ENCODE measurements at regions not wholly inside any gene's neighbourhood (a gene's known extent, or its start where the extent isn't known, plus 50 kb on each side); places are given as distances from the start of the nearest gene placed in this dataset.

- H3K4me3 ChIP-seq, result no peak overlapping the region
- no peak for DNase-seq
- TF ChIP-seq CTCF (IDR thresholded peaks at IDR 0.05), result no peak
- intact Hi-C loops (cut with DNase I, micrococcal nuclease), result no loop called here
- H3K9me3 ChIP-seq, result no peaks in the 10 kb centered on the region
- no peak for ATAC-seq
- no peaks in the 10 kb centered on the region for H3K36me3 ChIP-seq (ENCODE audit: low read depth)
- H3K4me1 ChIP-seq (ENCODE audit: low read depth), result no peaks in the 10 kb centered on the region
Observed at GRCh38 chr7:28300488-28300887, 111.8 kb upstream of the CREB5 start.

- no peaks in the 10 kb centered on the region for H3K9me3 ChIP-seq
- H3K4me3 ChIP-seq, result no peak overlapping the region
- ATAC-seq, result no peak
- no peak for TF ChIP-seq CTCF (IDR thresholded peaks at IDR 0.05)
- no peak for DNase-seq
- intact Hi-C loops (cut with DNase I, micrococcal nuclease), result no loop called here
- H3K4me1 ChIP-seq (ENCODE audit: low read depth), result no peaks in the 10 kb centered on the region
- H3K36me3 ChIP-seq (ENCODE audit: low read depth), result no peaks in the 10 kb centered on the region
Observed at GRCh38 chr7:28301148-28301641, 111.1 kb upstream of the CREB5 start.

- DNase-seq, result no peak
- TF ChIP-seq CTCF (IDR thresholded peaks at IDR 0.05), result no peak
- Histone ChIP-seq H3K4me1 (ENCODE audit: low read depth) (no peaks in the 10 kb centered on the region), H3K4me3 (no peak overlapping the region), H3K36me3 (ENCODE audit: low read depth) (no peaks in the 10 kb centered on the region), H3K9me3 (no peaks in the 10 kb centered on the region)
- intact Hi-C loops (cut with DNase I, micrococcal nuclease), result no loop called here
- no peak for ATAC-seq
Observed at GRCh38 chr7:28304290-28304689, 108.0 kb upstream of the CREB5 start.

GRCh38 chr7:28309704-28310459 is 102.4 kb upstream of the CREB5 start:
- TF ChIP-seq CTCF (IDR thresholded peaks at IDR 0.05), result no peak
- no peaks in the 10 kb centered on the region for H3K4me1 ChIP-seq (ENCODE audit: low read depth)
- ATAC-seq (no peak), DNase-seq (no peak)
- no peaks in the 10 kb centered on the region for H3K9me3 ChIP-seq
- intact Hi-C loops (cut with DNase I, micrococcal nuclease), result no loop called here
- no peak overlapping the region for H3K4me3 ChIP-seq
- H3K36me3 ChIP-seq (ENCODE audit: low read depth), result no peaks in the 10 kb centered on the region

- intact Hi-C loops (cut with DNase I, micrococcal nuclease), result no loop called here
- ATAC-seq (no peak), DNase-seq (no peak)
Observed at GRCh38 chr7:28310460-28310848, 101.9 kb upstream of the CREB5 start.

More at GRCh38 chr7:28310460-28310848, 101.9 kb upstream of the CREB5 start:
- Histone ChIP-seq H3K9me3 (no peaks in the 10 kb centered on the region), H3K36me3 (ENCODE audit: low read depth) (no peaks in the 10 kb centered on the region), H3K4me1 (ENCODE audit: low read depth) (no peaks in the 10 kb centered on the region), H3K4me3 (no peak overlapping the region)
- no peak for TF ChIP-seq CTCF (IDR thresholded peaks at IDR 0.05)

Measured in mucosa of descending colon (tissue), 3 donors.